PC-9 (cell line): ENCODE measurements at regions not wholly inside any gene's neighbourhood (a gene's known extent, or its start where the extent isn't known, plus 50 kb on each side); places are given as distances from the start of the nearest gene placed in this dataset.

Experiments
- BruUV-seq: library from RNA; stranded (reverse); fragments of 400-500 nt; replicated peaks from 2 replicates; lab custom pipeline; 2021; lab: Mats Ljungman, UMichigan
- CTCF ChIA-PET: fragments of 300-600 bp; sonication (Branson Sonifier 250); formaldehyde crosslinking; loops from one replicate; lab custom pipeline; 2022; ENCODE audit warnings: antibody characterized with exemption; lab: Charles Lee
- POLR2A ChIA-PET: fragments of 300-600 bp; sonication (Branson Sonifier 250); formaldehyde crosslinking; loops from one replicate; lab custom pipeline; 2022; ENCODE audit warnings: antibody characterized with exemption; ENCODE audit not compliant: unreplicated experiment; lab: Charles Lee
- DNase-seq, 2 experiments: peaks; one replicate each; pipeline versions ENCODE4 v3.0.0 to v3.0.0-alpha.2; 2015 to 2022; ENCODE audit warnings: mixed read lengths in 1 of 2
- H2AFZ ChIP-seq: fragments of 200-600 bp; sonication (generic); 2 replicates; pipeline ENCODE4 v1.8.1; 2017; ENCODE audit warnings: antibody characterized with exemption
- H3F3A ChIP-seq: fragments of 200-600 bp; sonication (generic); 2 replicates; pipeline ENCODE4 v1.8.1; 2017; ENCODE audit warnings: antibody characterized with exemption, mild to moderate bottlenecking, low read depth; ENCODE audit not compliant: insufficient read depth
- H3K27ac ChIP-seq: fragments of 200-600 bp; sonication (generic); 2 replicates; pipeline ENCODE4 v1.6.1; 2016; ENCODE audit warnings: mixed run types
- H3K27me3 ChIP-seq: fragments of 200-600 bp; sonication (generic); 2 replicates; pipeline ENCODE4 v1.6.1; 2016; ENCODE audit warnings: low read depth, mixed run types; ENCODE audit not compliant: insufficient read depth
- H3K36me3 ChIP-seq: fragments of 200-600 bp; sonication (generic); 2 replicates; pipeline ENCODE4 v1.6.1; 2016; ENCODE audit warnings: low read depth, mixed run types
- H3K4me1 ChIP-seq: fragments of 200-600 bp; sonication (generic); replicated peaks from 2 replicates; pipeline ENCODE4 v1.6.1; 2016; ENCODE audit warnings: mixed run types; ENCODE audit not compliant: insufficient read depth
- H3K4me2 ChIP-seq: fragments of 200-600 bp; sonication (generic); 2 replicates; pipeline ENCODE4 v1.6.1; 2017; ENCODE audit warnings: mixed run types
- H3K4me3 ChIP-seq: fragments of 200-600 bp; sonication (generic); 2 replicates; pipeline ENCODE4 v1.6.1; 2016; ENCODE audit warnings: mixed run types
- H3K79me2 ChIP-seq: fragments of 200-600 bp; sonication (generic); 2 replicates; pipeline ENCODE4 v1.6.1; 2017; ENCODE audit warnings: low read depth, mixed run types
- H3K9me2 ChIP-seq: fragments of 200-600 bp; sonication (generic); 2 replicates; pipeline ENCODE4 v1.8.1; 2017; ENCODE audit warnings: mild to moderate bottlenecking; ENCODE audit not compliant: insufficient read depth
- H3K9me3 ChIP-seq: fragments of 200-600 bp; sonication (generic); 2 replicates; pipeline ENCODE4 v1.8.1; 2016; ENCODE audit warnings: low read depth; ENCODE audit not compliant: insufficient read depth
- H4K20me1 ChIP-seq: fragments of 200-600 bp; sonication (generic); 2 replicates; pipeline ENCODE4 v1.8.1; 2017; ENCODE audit not compliant: insufficient read depth
- EZH2 ChIP-seq: fragments of 200-600 bp; sonication (generic); IDR thresholded peaks from 2 replicates; pipeline ENCODE4 v1.8.0; 2017; ENCODE audit warnings: antibody characterized with exemption, low read depth
- intact Hi-C: fragments of 100-400 bp; cut with micrococcal nuclease; formaldehyde crosslinking; loops from one replicate; pipeline ENCODE4 v1.10.0; 2022; ENCODE audit not compliant: unreplicated experiment
- TF ChIP-seq, protein P1 (sequence below): fragments of 200-600 bp; sonication (generic); conservative IDR thresholded peaks from 2 replicates; pipeline ENCODE4 v1.6.1; 2017; ENCODE audit warnings: mixed run types, antibody characterized with exemption, mild to moderate bottlenecking, moderate library complexity

GRCh38 chr1:69246109-69246508, 321.6 kb upstream of the LRRC7 start:
- BruUV-seq: no TSS peak
- Histone ChIP-seq H4K20me1 (no peaks in the 10 kb centered on the region), H3K27me3 (no peaks in the 10 kb centered on the region), H3K4me3 (no peak overlapping the region), H3K9me3 (no peaks in the 10 kb centered on the region), H3K79me2 (no peaks in the 10 kb centered on the region), H2AFZ (no peak overlapping the region), H3K4me1 (no peaks in the 10 kb centered on the region), H3K36me3 (no peaks in the 10 kb centered on the region), H3F3A (no peaks in the 10 kb centered on the region), H3K4me2 (no peak overlapping the region), H3K27ac (no peak overlapping the region), H3K9me2 (no peaks in the 10 kb centered on the region)
- TF ChIP-seq EZH2: no peak
- TF ChIP-seq, protein P1, sequence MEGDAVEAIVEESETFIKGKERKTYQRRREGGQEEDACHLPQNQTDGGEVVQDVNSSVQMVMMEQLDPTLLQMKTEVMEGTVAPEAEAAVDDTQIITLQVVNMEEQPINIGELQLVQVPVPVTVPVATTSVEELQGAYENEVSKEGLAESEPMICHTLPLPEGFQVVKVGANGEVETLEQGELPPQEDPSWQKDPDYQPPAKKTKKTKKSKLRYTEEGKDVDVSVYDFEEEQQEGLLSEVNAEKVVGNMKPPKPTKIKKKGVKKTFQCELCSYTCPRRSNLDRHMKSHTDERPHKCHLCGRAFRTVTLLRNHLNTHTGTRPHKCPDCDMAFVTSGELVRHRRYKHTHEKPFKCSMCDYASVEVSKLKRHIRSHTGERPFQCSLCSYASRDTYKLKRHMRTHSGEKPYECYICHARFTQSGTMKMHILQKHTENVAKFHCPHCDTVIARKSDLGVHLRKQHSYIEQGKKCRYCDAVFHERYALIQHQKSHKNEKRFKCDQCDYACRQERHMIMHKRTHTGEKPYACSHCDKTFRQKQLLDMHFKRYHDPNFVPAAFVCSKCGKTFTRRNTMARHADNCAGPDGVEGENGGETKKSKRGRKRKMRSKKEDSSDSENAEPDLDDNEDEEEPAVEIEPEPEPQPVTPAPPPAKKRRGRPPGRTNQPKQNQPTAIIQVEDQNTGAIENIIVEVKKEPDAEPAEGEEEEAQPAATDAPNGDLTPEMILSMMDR: no peak
- CTCF ChIA-PET: no interaction called here
- no peak for DNase-seq
- intact Hi-C loops: no loop called here
- POLR2A ChIA-PET: no interaction called here

DNA sequence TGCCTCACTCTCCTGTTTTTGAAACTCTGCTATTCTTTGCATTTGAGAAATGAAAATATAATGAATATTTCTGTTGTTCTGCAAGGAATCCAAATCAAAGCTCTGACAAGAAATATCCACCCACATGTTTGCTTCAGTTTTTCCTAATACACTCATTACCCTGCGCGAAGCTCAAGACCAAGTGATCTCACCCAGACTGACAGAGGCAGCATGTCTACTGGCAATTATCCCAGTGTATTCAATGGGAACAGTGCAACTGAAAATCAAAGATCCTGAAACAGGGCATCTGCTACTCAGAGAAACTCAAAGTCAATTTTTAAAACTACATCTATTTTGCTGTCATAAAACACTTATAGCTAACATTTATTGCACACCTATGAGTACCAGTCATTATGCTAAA, 321.0 kb upstream of the LRRC7 start:
- Histone ChIP-seq H3K27ac (no peak overlapping the region), H3K4me2 (no peak overlapping the region), H3K4me3 (no peak overlapping the region), H2AFZ (no peak overlapping the region), H3K27me3 (no peaks in the 10 kb centered on the region), H3K4me1 (no peaks in the 10 kb centered on the region), H3K9me2 (no peaks in the 10 kb centered on the region), H3K79me2 (no peaks in the 10 kb centered on the region), H3K36me3 (no peaks in the 10 kb centered on the region), H3F3A (no peaks in the 10 kb centered on the region), H4K20me1 (no peaks in the 10 kb centered on the region), H3K9me3 (no peaks in the 10 kb centered on the region)
- CTCF ChIA-PET: no interaction called here
- no peak for TF ChIP-seq EZH2
- TF ChIP-seq, protein P1: no peak
- intact Hi-C loops: no loop called here
- no peak for DNase-seq
- no TSS peak for BruUV-seq
- POLR2A ChIA-PET: no interaction called here

GRCh38 chr1:69252696-69253095, 315.0 kb upstream of the LRRC7 start:
- Histone ChIP-seq H4K20me1 (no peaks in the 10 kb centered on the region), H3K4me1 (no peaks in the 10 kb centered on the region), H3K36me3 (no peaks in the 10 kb centered on the region), H3K27ac (no peak overlapping the region), H3K9me3 (no peaks in the 10 kb centered on the region), H3K79me2 (no peaks in the 10 kb centered on the region), H2AFZ (no peak overlapping the region), H3F3A (no peaks in the 10 kb centered on the region), H3K4me3 (no peak overlapping the region), H3K27me3 (no peaks in the 10 kb centered on the region), H3K4me2 (no peak overlapping the region), H3K9me2 (no peaks in the 10 kb centered on the region)
- CTCF ChIA-PET: no interaction called here
- POLR2A ChIA-PET: no interaction called here
- BruUV-seq: no TSS peak
- no peak for DNase-seq
- intact Hi-C loops: no loop called here
- TF ChIP-seq EZH2: no peak
- TF ChIP-seq, protein P1: no peak
